DMS153 treated with DMSO at 0.1 percent for 48 hours (cell line): ENCODE measurements at regions not wholly inside any gene's neighbourhood (a gene's known extent, or its start where the extent isn't known, plus 50 kb on each side); places are given as distances from the start of the nearest gene placed in this dataset.
"Not testable (repeated sequence)": the region's sequence is repeated elsewhere in the genome, so short reads cannot be mapped to it uniquely, and the experiment has no call there.

Experiments used
- DNase-seq: peaks from one replicate; lab custom pipeline; 2025; ENCODE audit not compliant: unreplicated experiment; lab: John Stamatoyannopoulos, UW

DNA sequence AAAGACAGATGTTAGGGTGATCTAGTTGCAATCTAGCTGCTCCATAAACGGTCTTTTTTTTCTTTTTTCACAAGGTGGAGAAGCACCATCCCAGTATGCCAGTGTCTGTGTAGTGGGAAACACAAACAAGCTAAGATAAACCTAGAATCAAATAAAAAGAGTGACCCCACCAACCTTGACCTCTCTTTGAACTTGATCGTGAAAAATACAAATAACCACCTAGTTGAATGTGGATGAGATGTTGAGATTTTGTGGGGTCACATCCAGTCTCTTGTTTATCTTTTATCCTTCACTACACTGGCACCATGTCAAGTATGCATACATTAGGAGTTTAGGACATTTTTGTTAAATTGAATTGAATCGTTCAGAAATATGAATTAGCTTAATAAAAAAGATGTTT lies 194.6 kb upstream of the EYA4 start:
- no peak for DNase-seq

DNA sequence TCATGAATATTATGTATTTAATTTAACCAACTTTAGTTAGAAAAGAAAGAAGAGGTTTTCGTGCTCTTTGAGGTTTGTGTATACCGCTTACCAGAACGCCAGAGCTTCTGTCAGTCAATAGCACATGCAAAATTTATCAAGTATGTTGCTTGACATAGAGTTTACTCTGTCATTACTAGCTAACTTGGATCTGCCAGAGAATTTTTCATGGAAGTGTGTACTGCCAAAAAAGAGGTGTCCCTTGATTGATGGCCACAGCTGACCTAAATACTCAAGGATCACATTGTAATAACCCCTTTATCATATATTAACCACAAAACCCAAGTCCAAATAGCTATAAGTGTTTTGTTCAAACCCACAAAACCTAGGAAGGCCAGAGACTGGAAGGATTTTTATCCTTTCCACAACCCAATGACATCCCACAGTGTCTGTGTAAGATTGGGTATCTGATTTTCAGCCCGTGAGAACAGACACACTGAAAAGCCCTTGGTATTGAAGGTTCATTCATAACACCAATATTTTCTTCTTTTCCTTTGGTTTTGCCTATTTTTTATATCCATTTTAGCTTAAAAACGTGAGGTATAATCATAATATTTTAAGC lies 194.0 kb upstream of the EYA4 start:
- no peak for DNase-seq

DNA sequence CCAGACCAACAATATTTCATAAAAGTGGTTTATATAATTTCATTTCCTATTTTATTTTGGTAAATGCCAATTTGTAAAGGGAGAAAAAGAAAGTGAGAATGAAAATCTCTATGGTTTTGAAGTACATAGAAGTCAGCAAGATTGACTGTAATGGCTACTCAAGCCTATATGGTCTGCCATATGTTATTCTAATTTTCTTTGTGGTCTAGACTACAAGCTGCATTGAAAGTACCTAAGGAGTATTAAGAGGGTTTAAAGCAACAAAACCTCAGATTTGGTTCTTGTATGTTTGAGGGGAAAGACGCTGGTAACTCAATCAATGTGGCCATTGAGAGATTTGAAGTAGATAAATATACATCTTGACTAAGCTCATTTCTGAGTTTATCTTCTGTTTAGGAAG lies 193.5 kb upstream of the EYA4 start:
- no peak for DNase-seq

DNA sequence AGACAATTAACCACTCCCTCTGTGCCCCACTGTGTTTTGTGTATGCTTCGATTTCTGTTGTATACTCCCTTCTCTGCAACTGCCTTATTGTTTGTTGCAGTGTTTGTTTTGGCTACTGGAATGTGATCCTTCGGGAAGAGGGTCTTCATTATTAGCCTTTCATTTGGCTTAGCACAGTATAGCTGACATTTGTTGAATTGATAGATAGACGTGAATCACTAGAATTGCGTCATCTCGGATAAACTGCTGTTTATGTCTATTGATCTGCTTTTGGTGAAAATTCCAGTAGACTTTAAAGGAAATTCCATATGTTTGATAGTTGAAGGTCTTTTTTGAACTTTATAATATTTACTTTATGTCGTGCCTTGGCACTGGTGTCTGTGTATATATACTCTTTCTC lies 189.9 kb upstream of the EYA4 start:
- DNase-seq, result no peak

DNA sequence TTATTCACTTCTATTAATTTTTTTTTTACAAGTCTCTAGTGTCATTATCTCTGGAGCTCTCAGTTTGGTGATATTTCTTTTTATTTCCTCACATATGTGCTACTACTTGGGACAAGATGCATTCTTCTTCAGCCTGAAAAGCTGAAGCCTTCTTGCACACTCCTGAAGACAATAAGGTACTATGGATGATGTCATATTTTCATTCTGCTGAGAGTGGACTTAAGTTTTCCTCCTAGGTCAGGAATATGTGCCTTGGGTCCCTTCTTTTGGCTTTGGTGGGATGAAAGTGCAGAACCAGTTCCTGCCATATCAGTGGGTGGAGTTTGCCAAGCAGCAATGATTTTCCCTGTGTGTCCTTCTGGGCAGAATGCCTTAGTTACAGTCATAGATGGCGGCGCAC lies 188.7 kb upstream of the EYA4 start:
- no peak for DNase-seq

GRCh38 chr6:133055441-133055966 lies 185.7 kb upstream of the EYA4 start:
- DNase-seq, result no peak

- no peak for DNase-seq
Measured at GRCh38 chr6:133057352-133057751, 183.8 kb upstream of the EYA4 start.

DNA sequence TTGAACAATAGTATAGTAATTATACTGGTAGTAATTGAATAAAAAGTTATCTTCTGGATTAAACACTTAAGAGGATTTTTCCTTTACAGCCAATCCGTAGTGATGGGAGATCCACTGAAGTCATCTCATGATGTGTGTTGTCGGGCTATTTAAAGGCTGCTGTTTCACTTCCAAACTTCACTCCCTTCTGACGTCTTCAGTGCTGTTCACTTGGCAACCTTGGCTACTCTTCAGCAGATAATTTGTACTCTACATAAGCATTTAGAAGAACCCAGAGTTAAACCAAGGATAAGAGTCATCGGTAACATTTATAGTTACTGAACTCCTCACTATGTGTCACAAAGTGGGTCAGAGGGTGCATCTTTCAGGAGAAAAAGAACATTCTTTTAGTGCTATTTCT lies 179.1 kb upstream of the EYA4 start:
- DNase-seq, result no peak

DNA sequence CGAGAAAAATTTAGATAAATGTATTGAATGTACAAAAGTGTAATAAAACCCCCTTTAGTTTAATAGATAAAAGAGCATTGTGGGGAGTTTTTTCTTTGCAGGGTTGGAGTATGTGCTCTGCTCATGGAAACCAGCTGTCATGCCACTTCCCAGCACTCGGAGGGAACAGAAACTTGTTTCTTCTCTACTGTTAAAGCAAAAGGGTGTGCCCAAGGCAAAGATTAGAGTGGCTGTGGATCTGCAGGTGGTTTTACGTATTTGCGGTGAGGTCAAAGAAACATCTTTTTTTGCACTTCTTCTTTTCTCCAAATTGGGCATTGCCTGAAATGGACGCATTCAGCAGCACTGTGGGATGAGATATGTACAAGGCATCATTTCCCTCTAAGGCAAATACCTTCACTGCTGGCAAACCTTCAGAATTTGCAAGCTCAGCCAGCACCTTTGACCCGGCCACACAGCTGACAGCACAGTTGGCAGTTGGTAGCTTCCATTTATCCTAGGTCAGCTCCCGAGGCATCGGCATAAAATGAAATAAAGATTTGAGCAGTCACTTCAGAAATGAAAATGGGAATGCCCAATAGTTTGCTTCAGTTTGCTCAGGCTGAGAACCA lies 178.4 kb upstream of the EYA4 start:
- DNase-seq, result no peak

DNA sequence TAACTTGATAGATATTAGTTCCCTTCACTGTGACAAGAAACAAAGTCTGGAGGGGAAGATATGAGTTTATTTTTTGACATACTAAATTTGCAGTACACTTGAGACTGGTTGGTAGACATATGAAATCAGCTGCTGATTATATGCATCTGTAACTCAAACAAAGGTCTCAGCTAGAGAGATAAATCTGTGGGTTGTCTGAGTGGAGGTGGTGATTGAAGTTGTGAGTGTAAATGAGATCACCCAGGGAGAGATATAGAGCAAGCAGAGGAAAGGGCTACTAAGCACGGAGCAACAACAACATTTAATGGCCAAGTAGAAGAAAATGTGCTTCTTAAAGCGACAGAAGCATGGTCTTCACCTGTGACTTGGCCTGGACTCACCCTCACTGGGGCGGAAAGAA lies 173.2 kb upstream of the EYA4 start:
- DNase-seq, result no peak

DNA sequence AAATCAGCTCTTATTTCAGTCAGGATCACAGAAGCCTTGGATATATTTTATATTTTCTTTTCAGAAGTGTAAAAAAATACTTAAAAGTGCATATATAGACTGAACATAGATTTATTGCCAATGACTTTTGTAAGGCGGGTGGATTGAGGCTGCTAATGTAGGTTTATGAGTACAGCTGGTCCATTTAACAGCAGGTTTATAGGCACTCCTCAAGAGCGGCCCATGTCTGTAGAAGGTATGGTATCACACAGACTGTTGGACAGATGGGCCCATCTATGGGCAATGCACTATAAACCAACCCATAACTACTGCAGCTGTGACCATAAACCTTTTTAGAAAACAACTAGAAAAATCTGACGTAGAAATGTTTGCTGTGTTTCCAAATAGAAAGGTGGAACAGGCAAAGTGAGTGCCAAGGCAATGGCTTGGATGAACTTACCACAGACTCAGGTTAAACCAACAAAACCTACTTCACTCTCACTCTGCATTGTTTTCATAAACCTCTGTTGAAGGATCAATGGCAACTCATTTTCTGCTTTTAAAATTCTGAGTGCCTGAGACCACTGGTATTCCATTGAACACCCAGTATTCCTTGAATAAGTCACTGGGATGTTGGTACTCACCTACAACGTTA lies 170.6 kb upstream of the EYA4 start:
- DNase-seq, result no peak

GRCh38 chr6:133079901-133080300 lies 161.3 kb upstream of the EYA4 start:
- no peak for DNase-seq

GRCh38 chr6:133083248-133083967 lies 157.7 kb upstream of the EYA4 start:
- DNase-seq, result no peak

DNA sequence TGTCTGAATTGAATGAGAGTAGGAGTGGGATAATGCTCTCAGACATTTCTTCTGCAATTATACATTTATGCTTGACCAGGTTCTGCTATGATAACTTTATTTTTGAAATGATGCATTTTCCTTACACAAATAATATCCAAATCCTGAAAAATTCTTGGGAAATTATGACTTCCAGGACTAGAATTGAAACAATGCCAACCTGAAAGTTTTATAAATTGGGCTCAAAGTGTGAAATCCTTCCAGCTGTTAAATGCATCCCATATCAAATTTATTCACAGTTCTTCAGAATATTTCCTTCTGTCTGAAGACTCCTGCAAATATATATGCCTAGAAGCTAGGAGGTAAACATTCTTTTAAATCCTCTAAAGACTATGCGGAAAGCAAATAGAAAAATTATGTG lies 155.7 kb upstream of the EYA4 start:
- DNase-seq, result no peak

DNA sequence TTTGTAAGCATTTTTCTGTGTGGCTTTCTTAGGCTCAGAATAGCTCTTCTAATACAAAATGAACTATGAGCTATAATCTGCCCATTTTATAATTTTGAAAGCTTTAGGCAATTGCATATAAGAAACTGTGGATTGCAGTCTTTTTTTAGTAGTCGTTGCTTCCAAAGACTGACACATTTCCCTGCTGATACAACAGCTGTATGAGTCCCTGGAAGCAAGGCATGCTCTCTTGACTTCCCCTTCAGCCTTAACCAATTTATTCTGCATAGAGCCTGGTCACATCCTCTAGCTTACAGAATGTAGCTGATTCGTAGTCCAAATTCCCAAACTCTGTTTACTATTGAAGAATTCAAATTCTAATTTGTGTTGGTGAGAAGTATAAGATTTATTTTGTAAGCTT lies 155.3 kb upstream of the EYA4 start:
- no peak for DNase-seq

GRCh38 chr6:133088931-133089695 lies 152.0 kb upstream of the EYA4 start:
- no peak for DNase-seq

GRCh38 chr6:133092199-133092598 lies 149.0 kb upstream of the EYA4 start:
- DNase-seq, result no peak

GRCh38 chr6:133092771-133093170 lies 148.4 kb upstream of the EYA4 start:
- DNase-seq, result no peak

- not testable (repeated sequence) for DNase-seq
Measured at GRCh38 chr6:133093211-133093610, 147.9 kb upstream of the EYA4 start.

DNA sequence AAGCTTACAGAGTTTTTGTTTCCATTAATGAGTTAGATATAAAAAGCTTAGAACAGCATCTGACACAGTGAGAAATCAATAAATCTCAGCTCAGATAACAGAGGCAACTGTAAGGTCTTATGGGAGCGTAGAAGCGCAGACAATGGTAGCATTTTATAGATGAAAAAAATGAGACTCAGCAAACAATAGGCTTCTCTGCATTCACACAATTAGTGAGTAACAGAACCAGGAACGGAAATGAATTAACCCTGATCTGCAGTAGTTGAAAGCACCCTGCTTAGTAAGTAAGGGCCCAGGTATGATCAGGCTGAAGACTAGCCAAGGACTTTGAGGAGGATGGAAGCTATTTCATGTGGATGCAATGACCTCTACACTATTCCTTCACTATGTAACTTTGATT lies 147.2 kb upstream of the EYA4 start:
- peak; percentile 58 for DNase-seq

- no peak for DNase-seq
Measured at GRCh38 chr6:133097208-133097607, 143.9 kb upstream of the EYA4 start.
